K562 (cell line): ENCODE measurements at regions not wholly inside any gene's neighbourhood (a gene's known extent, or its start where the extent isn't known, plus 50 kb on each side); places are given as distances from the start of the nearest gene placed in this dataset.

ENCODE experiments used
- ATAC-seq: fragments of 200-7000 bp; cut with Tn5 transposase; 3 replicates; pipeline ENCODE4 v1.9.1; 2020; ENCODE audit warnings: moderate library complexity
- BruUV-seq: library from RNA; stranded (reverse); fragments of 400-500 nt; replicated peaks from 2 replicates; lab custom pipeline; 2021; lab: Mats Ljungman, UMichigan
- CTCF ChIA-PET: fragments of 300-600 bp; formaldehyde crosslinking; extraction: SDS; loops from one replicate; lab custom pipeline; 2021; ENCODE audit warnings: low intra/inter-chr PET ratio; lab: Yijun Ruan, JAX
- POLR2A ChIA-PET: fragments of 300-600, 350-650 bp; sonication (Branson Sonifier 250); formaldehyde crosslinking; extraction: SDS; loops from one replicate; lab custom pipeline; 2021; ENCODE audit warnings: antibody characterized with exemption, inconsistent platforms; lab: Yijun Ruan, JAX
- DNase-seq, 4 experiments: peaks; one replicate each; pipeline versions ENCODE4 v3.0.0 to v3.0.0-alpha.2; 2011 to 2018; ENCODE audit warnings: low spot score in 3 of 4, mixed read lengths in 3 of 4; ENCODE audit errors: extremely low read depth in 1 of 4
- FAIRE-seq: peaks from 2 replicates; lab custom pipeline; 2011; peaks lifted over from hg19 to GRCh38; lab: Jason Lieb, UNC
- H2AFZ ChIP-seq: 2 replicates; pipeline ENCODE4 v1.6.0; 2011; ENCODE audit warnings: low read depth, low read length, control low read depth, inconsistent platforms
- H3K27ac ChIP-seq: fragments of 200-600 bp; 3 replicates; pipeline ENCODE4 v1.8.0; 2011; ENCODE audit warnings: low read depth, mild to moderate bottlenecking, control low read depth, inconsistent platforms, low read length, moderate library complexity, mixed read lengths; ENCODE audit errors: extremely low read depth
- H3K27me3 ChIP-seq, 2 experiments: fragments of 300-600 bp in 1 of 2; 2 replicates in 1 of 2; 3 replicates in 1 of 2; pipeline versions ENCODE4 v1.6.0 to v1.8.0; 2011; ENCODE audit warnings: inconsistent platforms in 2 of 2, low read length in 2 of 2, mild to moderate bottlenecking in 1 of 2, mixed read lengths in 1 of 2, moderate library complexity in 1 of 2; ENCODE audit not compliant: control insufficient read depth in 2 of 2, insufficient read depth in 2 of 2
- H3K36me3 ChIP-seq: fragments of 300-600 bp; 3 replicates; pipeline ENCODE4 v1.8.0; 2011; ENCODE audit warnings: mild to moderate bottlenecking, low read length, inconsistent platforms; ENCODE audit not compliant: control insufficient read depth, insufficient read depth
- H3K4me1 ChIP-seq, 2 experiments: fragments of 200-600 bp in 1 of 2; replicated peaks in 1 of 2; 2 replicates in 1 of 2; 3 replicates in 1 of 2; pipeline versions ENCODE4 v1.5.1 to v1.8.0; 2011; ENCODE audit warnings: inconsistent platforms in 2 of 2, low read length in 2 of 2, mild to moderate bottlenecking in 1 of 2, mixed read lengths in 1 of 2, moderate library complexity in 1 of 2; ENCODE audit not compliant: control insufficient read depth in 2 of 2, insufficient read depth in 2 of 2
- H3K4me2 ChIP-seq: 2 replicates; pipeline ENCODE4 v1.6.1; 2011; ENCODE audit warnings: low read length, control low read depth, inconsistent platforms, mixed read lengths; ENCODE audit not compliant: insufficient read depth
- H3K4me3 ChIP-seq: fragments of 200-600 bp; sonication (generic), shearing (Covaris generic); 2 replicates; pipeline ENCODE4 v1.5.1; 2016; ENCODE audit warnings: control low read depth, inconsistent platforms
- H3K79me2 ChIP-seq: fragments of 200-600 bp; 3 replicates; pipeline ENCODE4 v1.8.0; 2011; ENCODE audit warnings: low read length, inconsistent platforms; ENCODE audit not compliant: control insufficient read depth, insufficient read depth
- H3K9ac ChIP-seq, 2 experiments: 2 replicates each; pipeline versions ENCODE4 v1.6.0 to v1.6.1; 2011; ENCODE audit warnings: low read depth in 2 of 2, low read length in 2 of 2, control low read depth in 1 of 2, inconsistent platforms in 1 of 2, mild to moderate bottlenecking in 1 of 2, mixed read lengths in 1 of 2; ENCODE audit not compliant: insufficient read depth in 1 of 2
- H3K9me1 ChIP-seq: one replicate; pipeline ENCODE4 v1.6.0; 2011; ENCODE audit warnings: inconsistent platforms, mild to moderate bottlenecking, low read length, moderate library complexity; ENCODE audit not compliant: control insufficient read depth, insufficient read depth
- H3K9me3 ChIP-seq: replicated peaks from 2 replicates; pipeline ENCODE4 v1.5.1; 2011; ENCODE audit warnings: low read depth, low read length, inconsistent platforms; ENCODE audit not compliant: control insufficient read depth, insufficient read depth
- H4K20me1 ChIP-seq: replicated peaks from 2 replicates; pipeline ENCODE4 v1.6.1; 2011; ENCODE audit warnings: low read length, inconsistent platforms, mixed read lengths; ENCODE audit not compliant: control insufficient read depth, insufficient read depth
- ATF4 ChIP-seq: fragments of 450-650 bp; formaldehyde crosslinking; IDR thresholded peaks from 2 replicates; pipeline ENCODE4 v1.4.0; 2022; ENCODE audit warnings: mild to moderate bottlenecking, moderate library complexity
- ESRRB ChIP-seq: fragments of 250-450 bp; sonication (Bioruptor Pico); IDR thresholded peaks from 2 replicates; pipeline ENCODE4 v1.5.0; 2020; ENCODE audit warnings: mild to moderate bottlenecking, moderate library complexity, borderline replicate concordance
- IRF2 ChIP-seq: sonication (generic); formaldehyde crosslinking; IDR thresholded peaks from 2 replicates; pipeline ENCODE4 v1.8.1; 2022; ENCODE audit warnings: mild to moderate bottlenecking, missing genetic modification reagents
- MYC ChIP-seq, 2 experiments: fragments of 250-450 bp in 1 of 2; sonication (Bioruptor Pico) in 1 of 2; IDR thresholded peaks; 2 replicates each; pipeline versions ENCODE4 v1.5.1 to v1.6.1; 2012 to 2021; ENCODE audit warnings: low read depth in 2 of 2, borderline replicate concordance in 1 of 2, improper control_type of control experiment in 1 of 2, low read length in 1 of 2, mild to moderate bottlenecking in 1 of 2, moderate library complexity in 1 of 2
- NKRF ChIP-seq: fragments of 450-650 bp; IDR thresholded peaks from 2 replicates; pipeline ENCODE4 v1.6.1; 2016; ENCODE audit warnings: borderline replicate concordance
- RUNX1 ChIP-seq: sonication (generic); IDR thresholded peaks from 2 replicates; pipeline ENCODE4 v1.6.1; 2016; ENCODE audit warnings: antibody characterized with exemption, low read depth
- SFPQ ChIP-seq: fragments of 200-400 bp; formaldehyde crosslinking; IDR thresholded peaks from 2 replicates; pipeline ENCODE4 v1.6.1; 2017; ENCODE audit warnings: mild to moderate bottlenecking, low read depth, low read length, moderate library complexity
- SMARCC2 ChIP-seq: fragments of 450-650 bp; IDR thresholded peaks from 2 replicates; pipeline ENCODE4 v1.6.1; 2017; ENCODE audit warnings: antibody characterized with exemption, moderate library complexity, mild to moderate bottlenecking, low read depth
- SP2 ChIP-seq: IDR thresholded peaks from 2 replicates; pipeline ENCODE4 v1.6.1; 2011; ENCODE audit warnings: mild to moderate bottlenecking, low read depth, low read length, moderate library complexity; ENCODE audit not compliant: poor library complexity, severe bottlenecking; ENCODE audit errors: extremely low read depth
- SRF ChIP-seq, 2 experiments: fragments of 250-450, 450-650 bp in 1 of 2; sonication (Bioruptor Pico) in 1 of 2; sonication (generic) in 1 of 2; formaldehyde crosslinking; IDR thresholded peaks; 2 replicates each; pipeline versions ENCODE4 v1.5.0 to v1.5.1; 2020 to 2022; ENCODE audit warnings: mild to moderate bottlenecking in 1 of 2, missing genetic modification reagents in 1 of 2
- SRSF3 ChIP-seq: fragments of 200-400 bp; formaldehyde crosslinking; IDR thresholded peaks from 2 replicates; pipeline ENCODE4 v1.6.1; 2016; ENCODE audit warnings: mild to moderate bottlenecking, low read length, moderate library complexity; ENCODE audit not compliant: insufficient read depth
- ZFX ChIP-seq: sonication (generic); formaldehyde crosslinking; IDR thresholded peaks from 2 replicates; pipeline ENCODE4 v1.8.0; 2022; ENCODE audit warnings: mild to moderate bottlenecking, missing genetic modification reagents, moderate library complexity
- ZNF12 ChIP-seq: sonication (generic); formaldehyde crosslinking; IDR thresholded peaks from 2 replicates; pipeline ENCODE4 v1.4.0; 2020; ENCODE audit warnings: mild to moderate bottlenecking, missing genetic modification reagents
- ZNF212 ChIP-seq: fragments of 450-650 bp; formaldehyde crosslinking; IDR thresholded peaks from 2 replicates; pipeline ENCODE4 v1.4.0; 2020; ENCODE audit warnings: mild to moderate bottlenecking
- ZNF347 ChIP-seq: fragments of 450-650 bp; formaldehyde crosslinking; IDR thresholded peaks from 2 replicates; pipeline ENCODE4 v1.4.0; 2020; ENCODE audit warnings: low read depth, mild to moderate bottlenecking, moderate library complexity
- ZNF77 ChIP-seq: fragments of 250-450 bp; sonication (Bioruptor Pico); IDR thresholded peaks from 2 replicates; pipeline ENCODE4 v1.5.0; 2020
- ZNF785 ChIP-seq: fragments of 250-450 bp; sonication (Bioruptor Pico); IDR thresholded peaks from 2 replicates; pipeline ENCODE4 v1.4.0; 2020; ENCODE audit warnings: mild to moderate bottlenecking
- WGBS: fragments of 100-300 bp; shearing (Covaris generic); methylation state at CpG from one replicate; pipeline ENCODE4 v1.1.6; 2016; ENCODE audit warnings: low coverage, mixed read lengths; ENCODE audit not compliant: insufficient coverage; ENCODE audit errors: missing lambda C conversion rate; 5-methylcytosine and 5-hydroxymethylcytosine counted together
- in situ Hi-C: fragments of 300-500 bp; cut with MboI; formaldehyde crosslinking; loops from 4 replicates; pipeline ENCODE4 v1.15.0; 2018; ENCODE audit warnings: inconsistent platforms, mixed read lengths
- intact Hi-C: fragments of 100-400 bp; cut with micrococcal nuclease; formaldehyde crosslinking; loops from 2 replicates; pipeline ENCODE4 v1.14.2; 2022

- no peak for TF ChIP-seq NKRF
- no peak for TF ChIP-seq SRF (CRISPR knock-in tag; IDR thresholded peaks at IDR 0.05)
- TF ChIP-seq ZNF12 (CRISPR knock-in tag), result no peak
- TF ChIP-seq IRF2 (CRISPR knock-in tag), result no peak
- TF ChIP-seq ZNF785 (CRISPR knock-in tag), result no peak
- no peak for TF ChIP-seq SP2
Observed at GRCh38 chr2:56741601-56742102, 557.9 kb downstream of the CCDC85A start (continued).

GRCh38 chr2:56743807-56744206, 560.0 kb downstream of the CCDC85A start:
- in situ Hi-C loops, result loop anchor here (25.0 kb wide), 1 partner anchor 557 kb away; the partner anchor contains the start of gene CCDC85A
- H3K27me3 ChIP-seq, result no peaks in the 10 kb centered on the region
- intact Hi-C loops, result no loop called here
- no peak overlapping the region for H3K4me2 ChIP-seq
- no peak overlapping the region for H3K4me3 ChIP-seq
- no peak overlapping the region for H3K27ac ChIP-seq
- no peaks in the 10 kb centered on the region for H3K9me1 ChIP-seq
- no peaks in the 10 kb centered on the region for H3K4me1 ChIP-seq
- no peaks in the 10 kb centered on the region for H3K79me2 ChIP-seq
- FAIRE-seq (no peak), DNase-seq (no peak), ATAC-seq (no peak)
- H3K36me3 ChIP-seq, result no peaks in the 10 kb centered on the region
- no peaks in the 10 kb centered on the region for H4K20me1 ChIP-seq
- no peak overlapping the region for H2AFZ ChIP-seq
- POLR2A ChIA-PET, result no interaction called here
- no peak overlapping the region for H3K9ac ChIP-seq
- WGBS, result 0% methylated on average over 3 of the region's 3 CpGs
- BruUV-seq, result no TSS peak
- H3K9me3 ChIP-seq, result no peaks in the 10 kb centered on the region; the same call in 1 of the 2 replicates
- CTCF ChIA-PET, result no interaction called here
- TF ChIP-seq MYC (IDR thresholded peaks at IDR 0.05; ENCODE audit: low read depth, low read length) (no peak), MYC (CRISPR knock-in tag; IDR thresholded peaks at IDR 0.05; ENCODE audit: borderline replicate concordance, low read depth) (no peak), ATF4 (CRISPR knock-in tag) (no peak), ZFX (CRISPR knock-in tag) (no peak), SMARCC2 (no peak), SRSF3 (no peak), SFPQ (no peak), ZNF77 (CRISPR knock-in tag) (no peak), ZNF347 (no peak), RUNX1 (no peak), ESRRB (CRISPR knock-in tag) (no peak), ZNF212 (CRISPR knock-in tag) (no peak)
